ENCODE measurements at regions not wholly inside any gene's neighbourhood (a gene's known extent, or its start where the extent isn't known, plus 50 kb on each side); places are given as distances from the start of the nearest gene placed in this dataset.

- TF ChIP-seq CTCF (IDR thresholded peaks at IDR 0.05; ENCODE audit: low read length) (no peak), EZH2 (optimal IDR thresholded peaks at IDR 0.05; ENCODE audit: low read depth, low read length) (no peak)
These were observed 252.6 kb upstream of the SMIM30 start for GRCh38 chr7:113370910-113371309.
